ENCODE measurements at regions not wholly inside any gene's neighbourhood (a gene's known extent, or its start where the extent isn't known, plus 50 kb on each side); places are given as distances from the start of the nearest gene placed in this dataset.

DNA sequence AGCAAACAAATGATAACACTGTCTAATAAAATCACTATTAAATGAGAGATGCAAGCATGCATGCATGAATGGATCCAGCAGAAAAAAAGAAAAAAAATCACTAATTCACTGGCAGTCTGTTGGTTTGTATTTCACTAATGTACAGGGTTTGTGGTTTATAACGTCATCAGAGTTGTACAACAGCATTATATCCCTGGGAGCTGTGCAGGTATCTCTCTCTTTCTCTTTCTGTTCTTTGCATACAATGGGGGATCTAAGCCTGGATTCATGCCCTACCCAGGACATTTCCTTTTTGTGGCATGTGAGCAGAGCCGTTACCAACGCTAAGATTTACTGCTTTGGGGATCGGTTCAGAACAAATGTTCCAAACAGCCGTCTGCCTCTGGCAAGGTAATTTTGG is 229.5 kb downstream of the SOX2 start:
- H3K36me3 ChIP-seq, result no peaks in the 10 kb centered on the region
- no peaks in the 10 kb centered on the region for H3K4me1 ChIP-seq
- no peaks in the 10 kb centered on the region for H3K9me3 ChIP-seq
- H3K27ac ChIP-seq, result no peak overlapping the region
- TF ChIP-seq, protein P1, sequence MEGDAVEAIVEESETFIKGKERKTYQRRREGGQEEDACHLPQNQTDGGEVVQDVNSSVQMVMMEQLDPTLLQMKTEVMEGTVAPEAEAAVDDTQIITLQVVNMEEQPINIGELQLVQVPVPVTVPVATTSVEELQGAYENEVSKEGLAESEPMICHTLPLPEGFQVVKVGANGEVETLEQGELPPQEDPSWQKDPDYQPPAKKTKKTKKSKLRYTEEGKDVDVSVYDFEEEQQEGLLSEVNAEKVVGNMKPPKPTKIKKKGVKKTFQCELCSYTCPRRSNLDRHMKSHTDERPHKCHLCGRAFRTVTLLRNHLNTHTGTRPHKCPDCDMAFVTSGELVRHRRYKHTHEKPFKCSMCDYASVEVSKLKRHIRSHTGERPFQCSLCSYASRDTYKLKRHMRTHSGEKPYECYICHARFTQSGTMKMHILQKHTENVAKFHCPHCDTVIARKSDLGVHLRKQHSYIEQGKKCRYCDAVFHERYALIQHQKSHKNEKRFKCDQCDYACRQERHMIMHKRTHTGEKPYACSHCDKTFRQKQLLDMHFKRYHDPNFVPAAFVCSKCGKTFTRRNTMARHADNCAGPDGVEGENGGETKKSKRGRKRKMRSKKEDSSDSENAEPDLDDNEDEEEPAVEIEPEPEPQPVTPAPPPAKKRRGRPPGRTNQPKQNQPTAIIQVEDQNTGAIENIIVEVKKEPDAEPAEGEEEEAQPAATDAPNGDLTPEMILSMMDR (IDR thresholded peaks at IDR 0.05), result no peak
- TF ChIP-seq POLR2A (IDR thresholded peaks at IDR 0.05) (no peak), POLR2AphosphoS5 (IDR thresholded peaks at IDR 0.05; ENCODE audit: insufficient read depth in 1 of 2, low read depth in 1 of 2) (no peak)
- H3K27me3 ChIP-seq, result no peaks in the 10 kb centered on the region
- no peak for DNase-seq (ENCODE audit: extremely low spot score in 2 of 2)
- intact Hi-C loops (cut with DNase I), result no loop called here
- no peak overlapping the region for H3K4me3 ChIP-seq

DNA sequence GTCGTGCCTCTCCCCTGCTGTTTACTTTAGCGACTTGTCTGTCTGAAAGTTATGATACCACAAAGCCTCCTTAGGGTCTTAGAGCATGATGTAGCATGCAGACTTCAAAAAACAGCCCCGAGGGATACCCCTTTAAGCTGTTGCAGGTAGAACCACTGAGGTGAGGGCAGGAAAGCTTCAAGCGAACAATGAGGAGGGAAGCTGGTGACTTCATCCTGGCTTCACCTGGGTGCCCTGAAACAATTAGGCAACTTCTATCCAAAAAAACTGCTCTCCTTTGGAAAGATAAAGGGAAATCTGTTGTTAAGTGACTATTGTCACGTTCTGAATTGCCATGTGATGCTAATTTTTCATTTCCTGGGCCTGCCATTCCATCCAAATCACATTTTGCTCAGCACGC is 231.6 kb downstream of the SOX2 start:
- no peak overlapping the region for H3K4me3 ChIP-seq
- H3K27me3 ChIP-seq, result no peaks in the 10 kb centered on the region
- TF ChIP-seq, protein P1 (IDR thresholded peaks at IDR 0.05), result no peak
- TF ChIP-seq POLR2A (IDR thresholded peaks at IDR 0.05) (no peak), POLR2AphosphoS5 (IDR thresholded peaks at IDR 0.05; ENCODE audit: insufficient read depth in 1 of 2, low read depth in 1 of 2) (no peak)
- H3K36me3 ChIP-seq, result no peaks in the 10 kb centered on the region
- no peak for DNase-seq (ENCODE audit: extremely low spot score in 2 of 2)
- intact Hi-C loops (cut with DNase I), result no loop called here
- H3K27ac ChIP-seq, result no peak overlapping the region
- no peaks in the 10 kb centered on the region for H3K4me1 ChIP-seq
- no peaks in the 10 kb centered on the region for H3K9me3 ChIP-seq

DNA sequence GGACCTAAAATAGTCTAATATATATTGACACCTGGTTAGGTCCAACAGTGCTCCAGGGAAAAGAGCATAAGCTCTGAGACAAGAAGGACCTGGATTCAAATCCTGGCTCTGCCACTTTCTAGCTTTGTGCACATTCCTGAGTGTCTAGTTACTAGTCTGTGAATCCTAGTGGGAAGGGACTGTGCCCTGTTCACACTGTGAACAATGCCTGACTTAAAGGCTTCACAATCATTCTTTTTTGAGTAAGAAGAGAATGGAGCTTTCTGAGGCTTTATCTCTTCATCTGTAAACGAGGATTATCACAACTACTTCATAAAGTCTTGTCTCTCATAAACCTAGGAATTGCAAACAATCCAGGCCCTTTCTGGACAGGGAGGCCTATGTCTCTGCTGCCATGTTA is 235.9 kb downstream of the SOX2 start:
- Histone ChIP-seq H3K27me3 (no peaks in the 10 kb centered on the region), H3K36me3 (no peaks in the 10 kb centered on the region), H3K4me3 (no peak overlapping the region), H3K9me3 (no peaks in the 10 kb centered on the region), H3K4me1 (no peaks in the 10 kb centered on the region), H3K27ac (no peak overlapping the region)
- intact Hi-C loops (cut with DNase I), result no loop called here
- no peak for DNase-seq (ENCODE audit: extremely low spot score in 2 of 2)
- TF ChIP-seq, protein P1 (IDR thresholded peaks at IDR 0.05), result no peak
- TF ChIP-seq POLR2AphosphoS5 (IDR thresholded peaks at IDR 0.05; ENCODE audit: insufficient read depth in 1 of 2, low read depth in 1 of 2) (no peak), POLR2A (IDR thresholded peaks at IDR 0.05) (no peak)

DNA sequence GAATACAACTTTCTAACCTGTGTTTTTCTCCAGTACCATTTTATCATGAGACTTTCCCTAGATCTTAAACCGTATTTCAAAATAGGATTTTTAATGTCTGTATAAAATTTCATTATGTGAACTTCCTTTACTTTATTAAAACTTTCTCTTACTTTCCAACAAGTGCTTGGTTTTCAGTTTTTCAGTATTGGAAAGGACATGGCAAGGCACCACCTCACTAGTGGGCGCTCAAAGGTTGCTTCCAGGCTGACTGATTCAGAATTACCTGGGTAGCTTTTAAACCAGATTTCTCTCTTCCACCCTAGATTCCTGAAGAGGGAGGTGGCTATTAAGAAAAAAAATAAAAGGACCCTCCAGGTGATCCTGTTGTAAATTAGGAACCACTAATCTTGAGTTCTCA is 236.6 kb downstream of the SOX2 start:
- Histone ChIP-seq H3K27ac (no peak overlapping the region), H3K4me3 (no peak overlapping the region), H3K9me3 (no peaks in the 10 kb centered on the region), H3K36me3 (no peaks in the 10 kb centered on the region), H3K4me1 (no peaks in the 10 kb centered on the region), H3K27me3 (no peaks in the 10 kb centered on the region)
- DNase-seq (ENCODE audit: extremely low spot score in 2 of 2), result no peak
- intact Hi-C loops (cut with DNase I), result no loop called here
- no peak for TF ChIP-seq POLR2AphosphoS5 (IDR thresholded peaks at IDR 0.05; ENCODE audit: insufficient read depth in 1 of 2, low read depth in 1 of 2)
- TF ChIP-seq, protein P1 (IDR thresholded peaks at IDR 0.05), result no peak
- TF ChIP-seq POLR2A (IDR thresholded peaks at IDR 0.05), result no peak

DNA sequence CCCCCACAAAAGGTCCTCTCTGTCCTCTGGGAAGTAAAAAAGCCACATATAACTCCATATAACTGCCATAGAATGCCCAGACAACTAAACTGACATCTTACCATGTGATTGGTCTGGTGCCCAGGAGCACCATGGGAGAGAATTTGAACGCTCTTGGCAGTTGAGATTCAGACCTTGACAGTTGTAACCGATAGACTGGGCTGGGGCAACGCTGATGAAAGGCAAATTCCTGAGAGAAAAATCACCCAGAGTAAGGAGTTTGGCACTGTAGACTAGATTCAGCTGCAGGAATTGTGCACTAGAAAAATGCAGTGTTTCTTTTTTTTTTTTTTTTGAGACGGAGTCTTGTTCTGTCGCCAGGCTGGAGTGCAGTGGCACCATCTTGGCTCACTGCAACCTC is 240.5 kb downstream of the SOX2 start:
- Histone ChIP-seq H3K9me3 (no peaks in the 10 kb centered on the region), H3K4me3 (no peak overlapping the region), H3K4me1 (no peaks in the 10 kb centered on the region), H3K36me3 (no peaks in the 10 kb centered on the region), H3K27me3 (no peaks in the 10 kb centered on the region), H3K27ac (no peak overlapping the region)
- intact Hi-C loops (cut with DNase I), result no loop called here
- TF ChIP-seq POLR2A (IDR thresholded peaks at IDR 0.05) (no peak), POLR2AphosphoS5 (IDR thresholded peaks at IDR 0.05; ENCODE audit: insufficient read depth in 1 of 2, low read depth in 1 of 2) (no peak)
- TF ChIP-seq, protein P1 (IDR thresholded peaks at IDR 0.05), result no peak
- DNase-seq (ENCODE audit: extremely low spot score in 2 of 2), result no peak

All from vagina (tissue), 2 donors.